Neural cell (in vitro differentiated cells): ENCODE measurements at regions not wholly inside any gene's neighbourhood (a gene's known extent, or its start where the extent isn't known, plus 50 kb on each side); places are given as distances from the start of the nearest gene placed in this dataset.

ENCODE experiments used
- H2AFZ ChIP-seq: fragments of 200-600, 300-800 bp; sonication (generic), shearing (Covaris generic); 2 replicates; pipeline ENCODE4 v1.6.0; 2014; ENCODE audit warnings: low read depth, mild to moderate bottlenecking, antibody characterized with exemption, low read length, moderate library complexity
- H3F3A ChIP-seq: fragments of 200-600 bp; shearing (Covaris generic); 2 replicates; pipeline ENCODE4 v1.6.1; 2016; ENCODE audit warnings: mild to moderate bottlenecking, moderate library complexity, mixed read lengths, antibody characterized with exemption, low read length; ENCODE audit not compliant: insufficient read depth, poor library complexity, severe bottlenecking
- H3K27ac ChIP-seq: fragments of 200-600, 300-800 bp; sonication (generic), shearing (Covaris generic); 2 replicates; pipeline ENCODE4 v1.5.1; 2014; ENCODE audit warnings: mild to moderate bottlenecking, low read length, moderate library complexity
- H3K27me3 ChIP-seq: fragments of 300-800, 200-600 bp; sonication (generic), shearing (Covaris generic); 2 replicates; pipeline ENCODE4 v1.6.0; 2014; ENCODE audit warnings: mild to moderate bottlenecking, low read depth, low read length, moderate library complexity; ENCODE audit not compliant: insufficient read depth
- H3K36me3 ChIP-seq: fragments of 300-800, 200-600 bp; sonication (generic), shearing (Covaris generic); 2 replicates; pipeline ENCODE4 v1.5.1; 2014; ENCODE audit warnings: mild to moderate bottlenecking, antibody characterized with exemption, low read length, moderate library complexity; ENCODE audit not compliant: insufficient read depth
- H3K4me2 ChIP-seq: fragments of 300-800, 200-600 bp; sonication (generic), shearing (Covaris generic); 2 replicates; pipeline ENCODE4 v1.6.0; 2014; ENCODE audit warnings: mild to moderate bottlenecking, low read length
- H3K4me3 ChIP-seq: fragments of 300-800, 200-600 bp; sonication (generic), shearing (Covaris generic); 2 replicates; pipeline ENCODE4 v1.5.1; 2014; ENCODE audit warnings: mild to moderate bottlenecking, low read length, moderate library complexity
- H3K79me2 ChIP-seq: fragments of 200-600 bp; shearing (Covaris generic); replicated peaks from 2 replicates; pipeline ENCODE4 v1.6.0; 2014; ENCODE audit warnings: mild to moderate bottlenecking, low read length, moderate library complexity; ENCODE audit not compliant: insufficient read depth
- H3K9ac ChIP-seq: fragments of 300-800, 200-600 bp; sonication (generic), shearing (Covaris generic); 2 replicates; pipeline ENCODE4 v1.6.1; 2016; ENCODE audit warnings: mild to moderate bottlenecking, low read length, mixed read lengths
- H3K9me2 ChIP-seq: fragments of 200-600 bp; shearing (Covaris generic); 2 replicates; pipeline ENCODE4 v1.6.1; 2016; ENCODE audit warnings: mild to moderate bottlenecking, low read length, mixed read lengths; ENCODE audit not compliant: insufficient read depth
- H3K9me3 ChIP-seq: fragments of 200-600, 300-800 bp; sonication (generic), shearing (Covaris generic); 2 replicates; pipeline ENCODE4 v1.6.1; 2016; ENCODE audit warnings: mild to moderate bottlenecking, mixed run types, low read length, moderate library complexity, mixed read lengths
- H4K20me1 ChIP-seq: fragments of 200-600 bp; shearing (Covaris generic); 2 replicates; pipeline ENCODE4 v1.6.1; 2016; ENCODE audit warnings: mild to moderate bottlenecking, mixed run types; ENCODE audit not compliant: insufficient read depth
- EP300 ChIP-seq: fragments of 450-650 bp; conservative IDR thresholded peaks from 2 replicates; pipeline ENCODE4 v1.6.1; 2014; ENCODE audit warnings: antibody characterized with exemption, mild to moderate bottlenecking, moderate library complexity; ENCODE audit not compliant: poor library complexity, severe bottlenecking
- EZH2 ChIP-seq: fragments of 200-600, 300-800 bp; shearing (Covaris generic), sonication (generic); IDR thresholded peaks from 2 replicates; pipeline ENCODE4 v1.6.1; 2014; ENCODE audit warnings: antibody characterized with exemption, low read length, borderline replicate concordance, mild to moderate bottlenecking; ENCODE audit not compliant: insufficient read depth, poor library complexity, severe bottlenecking
- MXI1 ChIP-seq: fragments of 450-650 bp; conservative IDR thresholded peaks from 2 replicates; pipeline ENCODE4 v1.6.1; 2014; ENCODE audit warnings: antibody characterized with exemption, mild to moderate bottlenecking; ENCODE audit not compliant: poor library complexity, severe bottlenecking
- POLR2AphosphoS5 ChIP-seq: IDR thresholded peaks from 2 replicates; pipeline ENCODE4 v1.6.1; 2012
- RAD21 ChIP-seq: fragments of 450-650 bp; conservative IDR thresholded peaks from 2 replicates; pipeline ENCODE4 v1.6.1; 2014; ENCODE audit warnings: antibody characterized with exemption, mild to moderate bottlenecking, moderate library complexity
- SMC3 ChIP-seq: fragments of 450-650 bp; conservative IDR thresholded peaks from 2 replicates; pipeline ENCODE4 v1.6.1; 2014; ENCODE audit warnings: antibody characterized with exemption, mild to moderate bottlenecking, moderate library complexity; ENCODE audit not compliant: poor library complexity
- TAF1 ChIP-seq: IDR thresholded peaks from 2 replicates; pipeline ENCODE4 v1.6.1; 2012; ENCODE audit warnings: low read depth
- TF ChIP-seq, protein P1 (sequence below): fragments of 450-650 bp; IDR thresholded peaks from 2 replicates; pipeline ENCODE4 v1.5.1; 2014; ENCODE audit warnings: antibody characterized with exemption, mild to moderate bottlenecking, moderate library complexity; ENCODE audit not compliant: poor library complexity, severe bottlenecking
- TF ChIP-seq, protein P2 (sequence below): IDR thresholded peaks from 2 replicates; pipeline ENCODE4 v1.6.1; 2012; ENCODE audit warnings: borderline replicate concordance

DNA sequence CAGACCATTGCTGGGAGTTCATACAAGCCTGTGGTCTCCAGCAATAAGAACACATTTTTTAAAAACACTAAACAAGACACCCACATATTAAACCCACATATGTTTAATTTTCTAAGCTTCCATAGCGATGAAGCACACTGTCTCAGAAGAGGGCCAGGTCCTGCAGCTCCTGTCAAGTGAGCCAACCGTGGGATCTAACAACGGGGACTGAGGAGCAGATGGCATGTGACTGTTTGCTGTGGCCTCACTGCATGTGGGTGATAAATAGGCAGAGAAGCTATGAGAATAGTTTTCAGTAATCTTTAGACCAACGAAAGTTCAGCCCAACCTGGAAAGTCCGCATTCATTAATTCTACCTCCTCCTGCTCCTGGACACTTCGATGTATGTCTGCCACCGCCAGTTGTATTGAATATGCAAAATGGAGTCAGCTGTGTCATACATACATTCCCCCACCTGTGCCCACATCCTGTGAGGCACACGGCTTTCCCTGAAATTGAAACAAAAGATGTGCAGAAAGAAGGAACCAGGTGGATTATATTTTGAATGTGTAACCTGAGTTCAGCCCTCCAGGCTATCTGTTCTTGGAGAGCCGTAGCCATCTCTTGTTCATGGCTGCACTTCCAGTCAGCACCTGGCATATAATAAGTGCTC, 88.2 kb downstream of the MIS18A start:
- no peak overlapping the region for H3K27ac ChIP-seq
- no peaks in the 10 kb centered on the region for H3K36me3 ChIP-seq
- no peaks in the 10 kb centered on the region for H3K79me2 ChIP-seq
- no peaks in the 10 kb centered on the region for H3K9me3 ChIP-seq
- no peak overlapping the region for H3K9ac ChIP-seq
- no peaks in the 10 kb centered on the region for H3K9me2 ChIP-seq
- no peak overlapping the region for H2AFZ ChIP-seq
- H3K4me3 ChIP-seq, result no peak overlapping the region
- peaks cover 3% of the 10 kb centered on the region for H3F3A ChIP-seq
- TF ChIP-seq, protein P1, sequence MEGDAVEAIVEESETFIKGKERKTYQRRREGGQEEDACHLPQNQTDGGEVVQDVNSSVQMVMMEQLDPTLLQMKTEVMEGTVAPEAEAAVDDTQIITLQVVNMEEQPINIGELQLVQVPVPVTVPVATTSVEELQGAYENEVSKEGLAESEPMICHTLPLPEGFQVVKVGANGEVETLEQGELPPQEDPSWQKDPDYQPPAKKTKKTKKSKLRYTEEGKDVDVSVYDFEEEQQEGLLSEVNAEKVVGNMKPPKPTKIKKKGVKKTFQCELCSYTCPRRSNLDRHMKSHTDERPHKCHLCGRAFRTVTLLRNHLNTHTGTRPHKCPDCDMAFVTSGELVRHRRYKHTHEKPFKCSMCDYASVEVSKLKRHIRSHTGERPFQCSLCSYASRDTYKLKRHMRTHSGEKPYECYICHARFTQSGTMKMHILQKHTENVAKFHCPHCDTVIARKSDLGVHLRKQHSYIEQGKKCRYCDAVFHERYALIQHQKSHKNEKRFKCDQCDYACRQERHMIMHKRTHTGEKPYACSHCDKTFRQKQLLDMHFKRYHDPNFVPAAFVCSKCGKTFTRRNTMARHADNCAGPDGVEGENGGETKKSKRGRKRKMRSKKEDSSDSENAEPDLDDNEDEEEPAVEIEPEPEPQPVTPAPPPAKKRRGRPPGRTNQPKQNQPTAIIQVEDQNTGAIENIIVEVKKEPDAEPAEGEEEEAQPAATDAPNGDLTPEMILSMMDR, result no peak
- TF ChIP-seq EP300 (no peak), SMC3 (no peak), EZH2 (no peak), TAF1 (no peak), MXI1 (no peak), RAD21 (no peak), POLR2AphosphoS5 (no peak)
- TF ChIP-seq, protein P2, sequence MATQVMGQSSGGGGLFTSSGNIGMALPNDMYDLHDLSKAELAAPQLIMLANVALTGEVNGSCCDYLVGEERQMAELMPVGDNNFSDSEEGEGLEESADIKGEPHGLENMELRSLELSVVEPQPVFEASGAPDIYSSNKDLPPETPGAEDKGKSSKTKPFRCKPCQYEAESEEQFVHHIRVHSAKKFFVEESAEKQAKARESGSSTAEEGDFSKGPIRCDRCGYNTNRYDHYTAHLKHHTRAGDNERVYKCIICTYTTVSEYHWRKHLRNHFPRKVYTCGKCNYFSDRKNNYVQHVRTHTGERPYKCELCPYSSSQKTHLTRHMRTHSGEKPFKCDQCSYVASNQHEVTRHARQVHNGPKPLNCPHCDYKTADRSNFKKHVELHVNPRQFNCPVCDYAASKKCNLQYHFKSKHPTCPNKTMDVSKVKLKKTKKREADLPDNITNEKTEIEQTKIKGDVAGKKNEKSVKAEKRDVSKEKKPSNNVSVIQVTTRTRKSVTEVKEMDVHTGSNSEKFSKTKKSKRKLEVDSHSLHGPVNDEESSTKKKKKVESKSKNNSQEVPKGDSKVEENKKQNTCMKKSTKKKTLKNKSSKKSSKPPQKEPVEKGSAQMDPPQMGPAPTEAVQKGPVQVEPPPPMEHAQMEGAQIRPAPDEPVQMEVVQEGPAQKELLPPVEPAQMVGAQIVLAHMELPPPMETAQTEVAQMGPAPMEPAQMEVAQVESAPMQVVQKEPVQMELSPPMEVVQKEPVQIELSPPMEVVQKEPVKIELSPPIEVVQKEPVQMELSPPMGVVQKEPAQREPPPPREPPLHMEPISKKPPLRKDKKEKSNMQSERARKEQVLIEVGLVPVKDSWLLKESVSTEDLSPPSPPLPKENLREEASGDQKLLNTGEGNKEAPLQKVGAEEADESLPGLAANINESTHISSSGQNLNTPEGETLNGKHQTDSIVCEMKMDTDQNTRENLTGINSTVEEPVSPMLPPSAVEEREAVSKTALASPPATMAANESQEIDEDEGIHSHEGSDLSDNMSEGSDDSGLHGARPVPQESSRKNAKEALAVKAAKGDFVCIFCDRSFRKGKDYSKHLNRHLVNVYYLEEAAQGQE, result no peak
- H3K4me2 ChIP-seq, result no peak overlapping the region
- no peaks in the 10 kb centered on the region for H3K27me3 ChIP-seq
- H4K20me1 ChIP-seq, result no peaks in the 10 kb centered on the region

DNA sequence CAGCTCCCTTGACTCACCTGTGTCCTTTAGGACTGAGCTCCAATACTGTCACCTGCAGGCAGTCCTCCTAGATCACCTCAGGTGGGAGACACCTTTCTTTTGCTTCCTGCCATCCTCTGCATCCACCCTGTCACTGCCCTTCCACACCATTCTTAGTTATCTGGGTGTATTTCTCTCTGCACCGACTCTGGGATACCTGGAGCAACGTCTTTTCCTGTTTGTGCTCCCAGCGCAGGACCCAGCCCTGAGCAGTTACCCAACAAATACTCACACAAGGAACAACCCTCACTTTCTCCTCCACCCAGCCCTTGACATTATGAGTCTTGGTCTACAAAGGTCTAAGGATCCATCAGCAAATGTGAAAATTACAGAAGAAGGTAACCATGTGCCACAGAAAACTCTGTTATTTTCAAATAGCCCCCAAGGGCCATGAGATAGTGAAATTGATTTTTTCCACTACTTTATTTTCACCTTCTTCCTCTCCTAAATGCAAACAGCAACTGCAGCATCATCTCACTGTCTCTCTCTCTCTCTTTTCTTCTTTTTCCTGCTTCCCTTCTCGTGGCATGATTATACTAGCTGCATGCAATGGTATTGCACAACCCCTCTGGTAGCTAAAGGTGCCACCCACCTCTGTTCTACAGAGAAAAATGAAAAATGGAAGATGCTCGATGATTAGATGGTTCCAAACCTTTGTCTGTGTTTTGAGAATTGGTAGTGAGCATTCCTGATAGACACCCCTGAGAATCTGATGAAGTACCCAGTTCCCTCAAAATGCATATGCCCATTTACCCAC, 89.0 kb downstream of the MIS18A start:
- no peak for TF ChIP-seq RAD21
- TF ChIP-seq MXI1, result no peak
- no peak for TF ChIP-seq TAF1
- TF ChIP-seq, protein P2, result no peak
- no peak for TF ChIP-seq POLR2AphosphoS5
- no peak for TF ChIP-seq EZH2
- Histone ChIP-seq H3K79me2 (no peaks in the 10 kb centered on the region), H3K27me3 (no peaks in the 10 kb centered on the region), H3K4me2 (no peak overlapping the region), H4K20me1 (no peaks in the 10 kb centered on the region), H3K9ac (no peak overlapping the region), H3K9me3 (no peaks in the 10 kb centered on the region), H3F3A (peaks cover 3% of the 10 kb centered on the region), H3K9me2 (no peaks in the 10 kb centered on the region), H3K4me3 (no peak overlapping the region), H2AFZ (no peak overlapping the region), H3K27ac (no peak overlapping the region), H3K36me3 (no peaks in the 10 kb centered on the region)
